ENCODE measurements at regions not wholly inside any gene's neighbourhood (a gene's known extent, or its start where the extent isn't known, plus 50 kb on each side); places are given as distances from the start of the nearest gene placed in this dataset.

DNA sequence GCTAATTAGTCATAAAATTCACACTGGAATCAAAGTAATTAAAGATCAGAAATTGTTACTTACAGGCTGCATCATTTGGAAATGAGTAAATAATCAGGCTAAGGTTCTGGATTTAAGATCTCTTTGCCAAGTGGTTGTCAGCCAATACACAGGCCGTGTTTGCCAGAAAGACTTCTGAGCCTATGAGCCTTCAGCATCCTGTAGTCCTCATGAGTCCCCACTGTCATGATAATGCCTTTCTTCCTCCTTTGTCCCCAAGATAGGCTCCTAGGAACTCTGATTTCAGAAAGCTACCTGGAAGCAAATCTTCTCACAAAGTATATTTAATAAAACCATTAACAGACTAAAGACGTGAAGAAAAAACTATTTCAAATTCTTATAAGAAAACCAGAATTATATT lies 810.5 kb downstream of the DNAH5 start:
- H3K4me1 ChIP-seq (ENCODE audit: insufficient read depth, low read length), result peaks cover 3% of the 10 kb centered on the region
- H3K18ac ChIP-seq (ENCODE audit: insufficient read length, low read depth, low read length), result no peak overlapping the region
- no peaks in the 10 kb centered on the region for H3K23me2 ChIP-seq (ENCODE audit: insufficient read length, low read depth, low read length, poor library complexity, severe bottlenecking)
- no CpG with 5 or more reads among the region's 2 CpGs for WGBS (ENCODE audit: extremely low coverage, insufficient read length, low lambda C conversion rate)
- no peaks in the 10 kb centered on the region for H3K79me1 ChIP-seq (ENCODE audit: insufficient read depth, low read depth, low read length, poor library complexity, severe bottlenecking)
- no peaks in the 10 kb centered on the region for H4K20me1 ChIP-seq (ENCODE audit: control insufficient read depth, insufficient read depth, insufficient read length)
- no peak overlapping the region for H4K91ac ChIP-seq (ENCODE audit: insufficient read length, low read depth, low read length)
- H3K9ac ChIP-seq (ENCODE audit: extremely low read depth, insufficient read length, low read length), result no peak overlapping the region
- peak; percentile 29 for DNase-seq
- H3K27ac ChIP-seq (ENCODE audit: insufficient read length, low read depth, low read length), result no peak overlapping the region
- no peak overlapping the region for H3K4me3 Mint-ChIP-seq
- no peaks in the 10 kb centered on the region for H3K27me3 ChIP-seq (ENCODE audit: insufficient read depth, low read length)
- no peak overlapping the region for H4K5ac ChIP-seq (ENCODE audit: insufficient read length, low read depth, low read length)
- H3K14ac ChIP-seq (ENCODE audit: insufficient read depth, low read length), result no peak overlapping the region
- TF ChIP-seq, protein P1, sequence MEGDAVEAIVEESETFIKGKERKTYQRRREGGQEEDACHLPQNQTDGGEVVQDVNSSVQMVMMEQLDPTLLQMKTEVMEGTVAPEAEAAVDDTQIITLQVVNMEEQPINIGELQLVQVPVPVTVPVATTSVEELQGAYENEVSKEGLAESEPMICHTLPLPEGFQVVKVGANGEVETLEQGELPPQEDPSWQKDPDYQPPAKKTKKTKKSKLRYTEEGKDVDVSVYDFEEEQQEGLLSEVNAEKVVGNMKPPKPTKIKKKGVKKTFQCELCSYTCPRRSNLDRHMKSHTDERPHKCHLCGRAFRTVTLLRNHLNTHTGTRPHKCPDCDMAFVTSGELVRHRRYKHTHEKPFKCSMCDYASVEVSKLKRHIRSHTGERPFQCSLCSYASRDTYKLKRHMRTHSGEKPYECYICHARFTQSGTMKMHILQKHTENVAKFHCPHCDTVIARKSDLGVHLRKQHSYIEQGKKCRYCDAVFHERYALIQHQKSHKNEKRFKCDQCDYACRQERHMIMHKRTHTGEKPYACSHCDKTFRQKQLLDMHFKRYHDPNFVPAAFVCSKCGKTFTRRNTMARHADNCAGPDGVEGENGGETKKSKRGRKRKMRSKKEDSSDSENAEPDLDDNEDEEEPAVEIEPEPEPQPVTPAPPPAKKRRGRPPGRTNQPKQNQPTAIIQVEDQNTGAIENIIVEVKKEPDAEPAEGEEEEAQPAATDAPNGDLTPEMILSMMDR (conservative IDR thresholded peaks at IDR 0.05), result no peak
- no peak overlapping the region for H2BK5ac ChIP-seq (ENCODE audit: insufficient read length, low read length)
- peaks cover 3 to 8% of the 10 kb centered on the region in 2 experiments for H3K4me1 Mint-ChIP-seq
- H3K27ac Mint-ChIP-seq, result no peak overlapping the region; a peak in 1 of 7 replicates
- peaks cover 9 to 10% of the 10 kb centered on the region in 2 experiments for H3K9me3 Mint-ChIP-seq
- H3K23ac ChIP-seq (ENCODE audit: insufficient read length, low read depth, low read length), result no peak overlapping the region
- H3K9me3 ChIP-seq (ENCODE audit: control insufficient read depth, low read depth, low read length), result no peaks in the 10 kb centered on the region
- H2BK20ac ChIP-seq (ENCODE audit: low read depth, low read length, poor library complexity, severe bottlenecking), result no peak overlapping the region
- no peak overlapping the region for H2AK5ac ChIP-seq (ENCODE audit: insufficient read length, low read length)
- no peak overlapping the region for H3K56ac ChIP-seq (ENCODE audit: insufficient read length, low read depth, low read length)
- H3K27me3 Mint-ChIP-seq (ENCODE audit: low read depth), result no peaks in the 10 kb centered on the region; the same call in none of the 2 replicates
- peaks cover 2 to 8% (median 5%) of the 10 kb centered on the region in 3 experiments; a peak in 5 of 7 replicates for H3K36me3 Mint-ChIP-seq (ENCODE audit: insufficient read depth in 1 of 3, low read depth in 3 of 3)
- H2BK15ac ChIP-seq (ENCODE audit: low read depth, low read length), result no peak overlapping the region
- no peak overlapping the region for H2BK120ac ChIP-seq (ENCODE audit: low read depth, low read length, poor library complexity, severe bottlenecking)
- no peaks in the 10 kb centered on the region for H3K79me2 ChIP-seq (ENCODE audit: insufficient read depth, low read length)
- H3K4me2 ChIP-seq (ENCODE audit: insufficient read depth, insufficient read length, low read length), result no peak overlapping the region
- H2AFZ ChIP-seq (ENCODE audit: low read length), result no peak overlapping the region
- no peak overlapping the region for H4K8ac ChIP-seq (replicated peaks; ENCODE audit: insufficient read length, low read depth, low read length)
- no peak overlapping the region for H3T11ph ChIP-seq (ENCODE audit: low read length)
- H3K4ac ChIP-seq (ENCODE audit: low read depth, low read length), result no peak overlapping the region
- no peak overlapping the region for H2BK12ac ChIP-seq (ENCODE audit: insufficient read length, low read depth, low read length)
